Ascending aorta (tissue), 2 donors: ENCODE measurements at regions not wholly inside any gene's neighbourhood (a gene's known extent, or its start where the extent isn't known, plus 50 kb on each side); places are given as distances from the start of the nearest gene placed in this dataset.
"Not testable (repeated sequence)": the region's sequence is repeated elsewhere in the genome, so short reads cannot be mapped to it uniquely, and the experiment has no call there.

Experiments used
- DNase-seq, 2 donors: peaks; one replicate each; pipeline ENCODE4 v3.0.0-alpha.2; 2019; ENCODE audit warnings: low spot score in 2 of 2
- H3K27ac ChIP-seq, 2 donors: fragments of 200-600 bp; sonication (generic); one replicate each; pipeline ENCODE4 v1.5.1; 2016 to 2017; ENCODE audit warnings: mild to moderate bottlenecking in 1 of 2
- H3K27me3 ChIP-seq: fragments of 200-600 bp; sonication (generic); one replicate; pipeline ENCODE4 v1.5.1; 2017
- H3K36me3 ChIP-seq, 2 donors: fragments of 200-600 bp; sonication (generic); one replicate each; pipeline ENCODE4 v1.5.1; 2016
- H3K4me1 ChIP-seq, 2 donors: fragments of 200-600 bp; sonication (generic); one replicate each; pipeline ENCODE4 v1.5.1; 2016 to 2017; ENCODE audit warnings: mild to moderate bottlenecking in 1 of 2
- H3K4me3 ChIP-seq, 2 donors: fragments of 200-600 bp; sonication (generic); one replicate each; pipeline ENCODE4 v1.5.1; 2016 to 2017; ENCODE audit warnings: mild to moderate bottlenecking in 1 of 2
- H3K9me3 ChIP-seq, 2 donors: fragments of 200-600 bp; sonication (generic); one replicate each; pipeline ENCODE4 v1.5.1; 2016
- CTCF ChIP-seq, 3 experiments: fragments of 200-600 bp in 2 of 3; fragments of 450-650 bp in 1 of 3; sonication (generic) in 2 of 3; IDR thresholded peaks; one replicate each; pipeline ENCODE4 v1.5.1; 2016 to 2019; ENCODE audit warnings: antibody characterized with exemption in 3 of 3, mild to moderate bottlenecking in 1 of 3, moderate library complexity in 1 of 3
- intact Hi-C: fragments of 100-400 bp; cut with DNase I; formaldehyde crosslinking; loops from one replicate; pipeline ENCODE4 v1.15.1; 2023

DNA sequence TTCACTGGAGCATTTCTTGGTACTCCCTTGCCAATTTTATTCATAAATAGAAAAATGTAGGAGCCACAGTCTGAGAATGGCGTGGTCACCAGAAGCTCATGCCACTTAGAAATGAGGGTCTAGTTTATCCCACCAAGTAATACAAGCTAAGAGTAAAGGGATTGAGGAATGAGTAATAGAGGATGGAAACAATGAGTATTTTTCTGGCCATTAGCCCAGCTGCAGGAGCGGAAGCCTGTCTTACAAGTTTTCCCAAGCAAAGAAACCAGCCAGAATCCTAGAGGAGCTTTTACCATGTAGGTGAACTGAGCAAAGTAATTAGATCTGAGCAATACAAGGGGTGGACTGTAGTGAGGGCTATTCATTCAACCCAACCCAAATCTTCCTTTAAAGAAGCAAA lies 160.7 kb upstream of the NPY2R start:
- Histone ChIP-seq H3K27ac (no peak overlapping the region), H3K27me3 (no peaks in the 10 kb centered on the region), H3K4me3 (no peak overlapping the region), H3K4me1 (no peaks in the 10 kb centered on the region), H3K9me3 (peaks cover 0 to 8% of the 10 kb centered on the region in 2 donors), H3K36me3 (no peaks in the 10 kb centered on the region)
- intact Hi-C loops, result no loop called here
- TF ChIP-seq CTCF (IDR thresholded peaks at IDR 0.05), result no peak
- no peak for DNase-seq

DNA sequence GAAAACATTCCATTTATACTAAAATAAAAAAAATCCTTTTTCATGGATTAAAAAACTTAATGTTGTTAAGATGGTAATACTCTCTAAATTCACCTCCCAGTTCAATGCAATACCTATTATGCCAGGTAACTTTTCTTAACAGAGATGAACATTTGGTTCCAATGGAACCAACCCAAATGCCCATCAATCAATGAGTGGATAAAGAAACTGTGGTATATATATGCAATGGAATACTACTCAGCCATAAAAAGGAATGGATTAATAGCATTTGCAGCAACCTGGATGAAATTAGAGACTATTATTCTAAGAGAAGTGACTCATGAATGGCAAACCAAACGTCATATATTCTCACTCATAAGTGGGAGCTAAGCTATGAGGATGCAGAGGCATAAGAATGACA lies 154.4 kb upstream of the NPY2R start:
- H3K4me3 ChIP-seq, intact Hi-C loops, H3K9me3 ChIP-seq, H3K4me1 ChIP-seq, H3K36me3 ChIP-seq, H3K27me3 ChIP-seq, DNase-seq, H3K27ac ChIP-seq: not testable (repeated sequence)

- DNase-seq, result no peak
- intact Hi-C loops, result no loop called here
- Histone ChIP-seq H3K4me3 (no peak overlapping the region), H3K36me3 (no peaks in the 10 kb centered on the region), H3K27me3 (no peaks in the 10 kb centered on the region), H3K4me1 (no peaks in the 10 kb centered on the region), H3K9me3 (no peaks in the 10 kb centered on the region), H3K27ac (no peak overlapping the region)
- no peak for TF ChIP-seq CTCF (IDR thresholded peaks at IDR 0.05)
Measured at GRCh38 chr4:155060419-155060818, 148.0 kb upstream of the NPY2R start.

DNA sequence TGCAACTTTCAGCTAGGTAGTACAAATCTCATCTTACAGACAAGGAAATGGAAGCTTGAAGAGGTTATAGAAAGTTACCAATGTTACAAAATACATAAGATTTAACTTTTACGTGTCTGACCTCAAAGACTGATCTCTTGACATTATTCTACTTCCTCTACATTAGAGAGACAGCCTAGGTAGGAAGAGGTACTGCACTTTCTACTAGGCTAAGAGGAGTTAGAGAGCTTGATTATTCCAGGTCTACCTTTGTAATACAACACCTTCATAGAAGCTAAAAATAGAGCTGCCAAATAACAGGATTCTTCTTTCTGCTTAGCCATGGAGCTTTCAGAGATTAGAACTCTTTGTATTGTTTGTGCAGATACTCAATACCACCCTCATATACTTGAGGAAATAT lies 147.6 kb upstream of the NPY2R start:
- Histone ChIP-seq H3K27me3 (no peaks in the 10 kb centered on the region), H3K36me3 (no peaks in the 10 kb centered on the region), H3K4me3 (no peak overlapping the region), H3K27ac (no peak overlapping the region), H3K4me1 (no peaks in the 10 kb centered on the region), H3K9me3 (no peaks in the 10 kb centered on the region)
- intact Hi-C loops, result no loop called here
- DNase-seq, result no peak
- TF ChIP-seq CTCF (IDR thresholded peaks at IDR 0.05), result no peak

DNA sequence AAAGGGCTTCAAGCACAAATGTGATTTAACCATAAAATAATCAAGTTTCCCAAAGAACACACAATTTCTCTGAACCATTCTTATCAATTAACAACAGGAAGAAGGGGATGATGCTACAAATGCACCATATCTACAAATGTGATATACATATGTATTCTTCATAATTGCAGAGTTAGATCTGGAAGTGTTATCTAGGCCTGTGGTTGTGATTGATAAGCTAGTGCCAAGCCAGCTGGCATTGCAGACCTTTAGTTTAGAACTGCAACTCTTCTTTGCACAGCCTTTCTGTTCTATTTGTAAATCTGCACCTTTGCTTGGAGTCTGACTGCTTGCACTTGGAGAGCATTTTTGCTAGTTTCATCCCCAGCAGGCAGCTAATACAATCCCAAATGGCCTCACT lies 145.5 kb upstream of the NPY2R start:
- Histone ChIP-seq H3K27me3 (no peaks in the 10 kb centered on the region), H3K4me1 (no peaks in the 10 kb centered on the region), H3K9me3 (no peaks in the 10 kb centered on the region), H3K36me3 (no peaks in the 10 kb centered on the region), H3K4me3 (no peak overlapping the region), H3K27ac (no peak overlapping the region)
- intact Hi-C loops, result no loop called here
- DNase-seq, result no peak
- TF ChIP-seq CTCF (IDR thresholded peaks at IDR 0.05), result no peak

- intact Hi-C loops, H3K4me1 ChIP-seq, H3K36me3 ChIP-seq, H3K9me3 ChIP-seq, DNase-seq, H3K27ac ChIP-seq, H3K27me3 ChIP-seq, H3K4me3 ChIP-seq: not testable (repeated sequence)
Measured at GRCh38 chr4:155064934-155065333, 143.5 kb upstream of the NPY2R start.

DNA sequence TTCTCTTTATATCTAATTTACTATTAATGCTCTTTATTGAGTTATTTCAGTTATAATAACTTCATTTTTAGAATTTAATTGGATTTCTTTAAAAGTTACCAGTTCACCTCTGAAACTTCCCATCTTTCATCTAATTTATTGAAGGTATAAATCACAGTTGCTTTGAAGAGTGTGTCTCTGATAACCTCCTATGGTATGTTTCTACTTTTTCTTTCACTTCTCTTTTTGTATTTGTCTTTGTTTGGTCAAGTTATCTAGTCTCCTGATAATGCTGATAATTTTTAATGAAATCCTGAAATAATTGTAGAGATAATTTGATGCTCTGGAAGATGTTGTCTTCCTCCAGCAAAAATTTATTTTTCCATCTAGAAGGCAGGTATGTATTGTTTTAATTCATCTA lies 141.6 kb upstream of the NPY2R start:
- Histone ChIP-seq H3K27ac (no peak overlapping the region), H3K4me3 (no peak overlapping the region), H3K36me3 (no peaks in the 10 kb centered on the region), H3K27me3 (no peaks in the 10 kb centered on the region), H3K4me1 (no peaks in the 10 kb centered on the region), H3K9me3 (no peaks in the 10 kb centered on the region)
- no peak for DNase-seq
- no peak for TF ChIP-seq CTCF (IDR thresholded peaks at IDR 0.05)
- intact Hi-C loops, result no loop called here
